ENCODE measurements at regions not wholly inside any gene's neighbourhood (a gene's known extent, or its start where the extent isn't known, plus 50 kb on each side); places are given as distances from the start of the nearest gene placed in this dataset.

DNA sequence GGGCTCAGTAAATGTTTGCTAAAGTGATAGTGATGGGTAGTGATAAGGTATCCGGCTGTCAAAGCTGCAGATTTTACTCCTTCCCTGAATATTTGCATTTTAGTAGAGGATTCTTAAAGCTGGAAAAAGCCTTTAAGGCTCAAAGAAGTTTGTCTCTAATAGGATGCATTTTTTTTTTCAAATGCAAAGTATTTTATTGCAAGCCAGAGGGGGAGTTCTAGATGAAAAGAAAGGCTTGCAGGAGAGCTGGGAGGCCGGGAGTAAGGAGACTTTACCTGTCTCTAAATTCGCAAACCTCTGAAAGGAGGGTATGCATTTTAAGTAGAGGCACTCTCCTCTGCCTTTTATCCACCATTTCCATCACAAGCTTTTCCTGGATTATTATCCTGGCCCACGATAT, 100.7 kb upstream of the FNDC3A start:
- Histone ChIP-seq H3K4me2 (ENCODE audit: insufficient read depth in 1 of 2, low read depth in 2 of 2, low read length in 2 of 2) (peak overlapping the region; percentile 51 to 67; a peak in 3 of 4 replicates), H3K4me3 (ENCODE audit: extremely low read depth in 1 of 4, insufficient read depth in 2 of 4, low read depth in 3 of 4, low read length in 4 of 4) (peak overlapping the region in 1 of 4 experiments; percentile 39; a peak in 2 of 8 replicates), H3K14ac (ENCODE audit: insufficient read length) (no peak overlapping the region), H3K23ac (ENCODE audit: insufficient read length) (no peak overlapping the region), H2BK5ac (ENCODE audit: low read depth, low read length) (no peak overlapping the region), H4K91ac (replicated peaks; ENCODE audit: insufficient read length, low read length) (no peak overlapping the region), H3K79me1 (ENCODE audit: low read depth, low read length) (no peaks in the 10 kb centered on the region), H3K36me3 (ENCODE audit: control insufficient read depth in 2 of 4, insufficient read depth in 4 of 4, low read length in 3 of 4) (no peaks in the 10 kb centered on the region), H3K9me3 (ENCODE audit: insufficient read depth in 2 of 2, low read depth in 1 of 2, low read length in 1 of 2) (no peaks in the 10 kb centered on the region; a peak in 1 of 4 replicates), H3K4ac (replicated peaks; ENCODE audit: insufficient read length, low read depth, low read length) (no peak overlapping the region), H4K20me1 (replicated peaks in 1 of 2; ENCODE audit: control insufficient read depth in 1 of 2, insufficient read depth in 2 of 2, low read length in 2 of 2) (no peaks in the 10 kb centered on the region), H3K27me3 (replicated peaks in 1 of 4; ENCODE audit: control insufficient read depth in 3 of 4, extremely low read depth in 1 of 4, insufficient read depth in 3 of 4, low read length in 3 of 4) (peaks cover 4 to 34% (median 22%) of the 10 kb centered on the region in 4 experiments), H3K4me1 (replicated peaks in 1 of 4; ENCODE audit: control insufficient read depth in 3 of 4, insufficient read depth in 4 of 4, low read length in 3 of 4) (peaks cover 16 to 26% (median 21%) of the 10 kb centered on the region in 4 experiments), H3K18ac (ENCODE audit: extremely low read depth, low read length) (no peak overlapping the region), H2BK12ac (ENCODE audit: low read depth, low read length) (no peak overlapping the region), H2BK120ac (replicated peaks; ENCODE audit: low read depth, low read length) (no peak overlapping the region), H3K79me2 (ENCODE audit: control insufficient read depth in 1 of 2, insufficient read depth in 2 of 2, low read length in 2 of 2) (no peaks in the 10 kb centered on the region), H2BK20ac (ENCODE audit: low read length) (no peak overlapping the region), H4K5ac (ENCODE audit: insufficient read length, low read depth, low read length) (no peak overlapping the region), H3K56ac (replicated peaks; ENCODE audit: insufficient read length, low read depth, low read length) (no peak overlapping the region), H3K23me2 (ENCODE audit: low read depth, low read length) (no peaks in the 10 kb centered on the region), H3K27ac (ENCODE audit: low read depth, low read length) (no peak overlapping the region), H3K9ac (replicated peaks in 1 of 4; ENCODE audit: extremely low read depth in 1 of 4, low read depth in 3 of 4, low read length in 3 of 4) (no peak overlapping the region), H4K8ac (ENCODE audit: extremely low read depth, insufficient read depth, low read length) (no peak overlapping the region), H2BK15ac (ENCODE audit: low read length) (no peak overlapping the region), H2AK5ac (ENCODE audit: low read depth, low read length) (no peak overlapping the region), H2AFZ (ENCODE audit: low read length) (no peak overlapping the region)
- 7% methylated on average over 4 of the region's 4 CpGs; no CpG with 5 or more reads in 1 of the 2 experiments for WGBS, 2 experiments (ENCODE audit: extremely low coverage in 1 of 2, insufficient coverage in 1 of 2, insufficient read length in 1 of 2, insufficient replicate concordance in 2 of 2, low coverage in 1 of 2, low lambda C conversion rate in 2 of 2, missing lambda C conversion rate in 1 of 2)
- TF ChIP-seq CTBP2 (IDR thresholded peaks at IDR 0.05; ENCODE audit: borderline replicate concordance, insufficient read depth, insufficient read length, low read length) (no peak), NANOG (IDR thresholded peaks at IDR 0.05; ENCODE audit: insufficient read depth, low read depth, low read length, poor library complexity, severe bottlenecking) (no peak), GABPA (IDR thresholded peaks at IDR 0.05; ENCODE audit: borderline replicate concordance, insufficient read depth, low read length) (no peak)
- DNase-seq (ENCODE audit: low read depth in 1 of 2, low spot score in 2 of 2) (no peak), FAIRE-seq (no peak)
- POLR2A ChIA-PET (ENCODE audit: partially characterized antibody) = interaction anchor here (1.0 kb wide), 1 partner anchor 146 kb away, joined by 3 read pairs; no protein-coding TSS in a partner anchor
- CTCF ChIA-PET (ENCODE audit: partially characterized antibody) = interaction anchor here (0.7 to 1.7 kb wide), 8 partner anchors 8 to 406 kb away, joined by 3 to 5 read pairs (median 4); no protein-coding TSS in a partner anchor
